ENCODE measurements at regions not wholly inside any gene's neighbourhood (a gene's known extent, or its start where the extent isn't known, plus 50 kb on each side); places are given as distances from the start of the nearest gene placed in this dataset.
A peak's percentile ranks its signal among the peaks of the same experiment; 100 is the strongest.
"Not testable (repeated sequence)": the region's sequence is repeated elsewhere in the genome, so short reads cannot be mapped to it uniquely, and the experiment has no call there.

- no peak for DNase-seq (ENCODE audit: low read depth)
Observed at GRCh38 chr20:53891306-53891894, 179.0 kb downstream of the BCAS1 start.

- peak; percentile 61 for DNase-seq (ENCODE audit: low read depth)
Observed at GRCh38 chr20:53890443-53891305, 179.7 kb downstream of the BCAS1 start.

DNA sequence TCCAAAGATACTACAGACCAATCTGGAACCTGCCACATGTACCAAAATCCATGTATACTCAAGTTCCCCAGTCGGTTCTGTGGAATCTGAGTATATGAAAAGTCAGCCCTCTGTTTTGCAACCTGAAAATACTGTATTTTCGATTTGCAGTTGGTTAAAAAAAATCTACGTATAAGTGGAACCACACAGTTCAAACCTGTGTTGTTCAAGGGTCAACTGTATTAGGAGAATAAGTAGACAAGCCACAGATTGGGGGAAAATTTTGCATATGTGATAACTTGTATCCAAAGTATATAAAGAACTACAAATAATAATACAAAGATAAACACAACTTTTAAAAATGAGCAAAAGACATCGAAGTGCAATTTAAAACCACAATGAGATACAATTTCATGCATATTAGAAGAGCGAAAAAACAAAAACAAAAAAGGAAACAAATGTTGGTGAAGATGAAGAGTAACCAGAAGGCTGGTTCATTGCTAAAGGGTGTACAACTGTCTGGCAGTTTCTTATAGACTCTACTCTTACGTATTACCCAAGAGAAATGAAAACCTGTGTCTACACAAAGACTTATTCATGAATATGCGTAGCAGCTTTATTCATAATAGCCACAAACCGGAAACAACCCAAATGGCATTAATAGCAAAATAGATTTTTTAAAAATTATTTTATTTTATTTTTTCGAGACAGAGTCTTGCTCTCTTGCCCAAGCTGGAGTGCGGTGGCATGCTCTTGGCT, 180.8 kb downstream of the BCAS1 start:
- DNase-seq (ENCODE audit: low read depth) = no peak

DNA sequence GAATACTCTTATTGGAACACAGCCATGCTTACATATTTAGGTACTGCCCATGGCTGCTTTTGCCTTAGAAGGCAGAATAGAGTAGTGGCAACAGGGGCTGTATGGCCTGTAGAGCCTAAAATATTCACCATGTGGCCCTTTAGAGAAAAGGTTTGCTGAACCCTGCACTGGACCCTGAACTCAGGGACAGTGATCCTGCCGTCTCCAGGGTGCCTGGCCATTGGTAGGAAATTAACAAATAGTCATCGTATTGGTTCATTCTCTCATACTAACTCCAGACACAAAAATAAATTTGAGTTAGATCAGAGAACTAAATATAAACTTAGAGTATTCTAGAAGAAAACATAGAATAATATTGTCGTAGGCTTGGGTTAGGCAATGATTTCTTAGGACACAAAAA, 181.4 kb downstream of the BCAS1 start:
- no peak for DNase-seq (ENCODE audit: low read depth)

GRCh38 chr20:53888510-53888909, 181.9 kb downstream of the BCAS1 start:
- no peak for DNase-seq (ENCODE audit: low read depth)

GRCh38 chr20:53887973-53888372, 182.4 kb downstream of the BCAS1 start:
- DNase-seq (ENCODE audit: low read depth) = no peak

- DNase-seq (ENCODE audit: low read depth) = peak; percentile 81
Observed at GRCh38 chr20:53884859-53885541, 185.4 kb downstream of the BCAS1 start.

DNA sequence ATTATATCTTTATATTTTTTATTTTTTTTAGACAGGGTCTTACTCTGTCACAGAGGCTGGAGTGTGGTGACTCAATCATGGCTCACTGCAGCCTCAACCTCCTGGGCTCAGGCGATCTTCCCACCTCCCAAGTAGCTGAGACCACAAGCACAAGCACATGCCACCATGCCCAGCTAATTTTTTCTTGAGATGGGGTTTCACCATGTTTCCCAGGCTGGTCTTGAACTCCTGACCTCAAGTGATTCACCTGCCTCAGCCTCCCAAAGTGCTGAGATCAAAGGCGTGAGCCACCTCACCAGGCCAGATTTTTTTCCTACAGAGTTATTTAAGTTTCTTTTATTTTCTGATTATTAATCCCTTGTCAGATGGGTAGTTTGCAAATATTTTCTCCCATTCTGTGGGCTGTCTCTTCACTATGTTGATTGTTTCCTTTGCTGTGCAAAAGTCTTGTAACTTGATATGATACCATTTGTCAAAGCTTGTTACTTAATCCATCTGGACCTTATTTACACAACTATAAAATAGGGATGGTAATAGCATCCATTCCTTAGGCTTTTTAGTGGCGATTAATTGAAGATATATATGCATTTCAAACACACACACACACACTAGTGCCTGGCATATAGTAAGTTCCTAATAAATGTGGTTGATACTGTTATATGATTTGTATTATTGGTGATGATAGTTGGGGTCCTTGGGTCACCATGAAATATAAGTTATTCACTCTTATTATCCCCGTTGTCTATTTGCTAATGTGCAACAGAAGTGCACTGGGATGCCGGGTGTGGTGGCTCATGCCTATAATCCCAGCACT, 187.1 kb downstream of the BCAS1 start:
- peak; percentile 97 for DNase-seq (ENCODE audit: low read depth)

GRCh38 chr20:53882438-53882986, 187.9 kb downstream of the BCAS1 start:
- not testable (repeated sequence) for DNase-seq (ENCODE audit: low read depth)

GRCh38 chr20:53881362-53881761, 189.0 kb downstream of the BCAS1 start:
- DNase-seq (ENCODE audit: low read depth) = no peak

DNA sequence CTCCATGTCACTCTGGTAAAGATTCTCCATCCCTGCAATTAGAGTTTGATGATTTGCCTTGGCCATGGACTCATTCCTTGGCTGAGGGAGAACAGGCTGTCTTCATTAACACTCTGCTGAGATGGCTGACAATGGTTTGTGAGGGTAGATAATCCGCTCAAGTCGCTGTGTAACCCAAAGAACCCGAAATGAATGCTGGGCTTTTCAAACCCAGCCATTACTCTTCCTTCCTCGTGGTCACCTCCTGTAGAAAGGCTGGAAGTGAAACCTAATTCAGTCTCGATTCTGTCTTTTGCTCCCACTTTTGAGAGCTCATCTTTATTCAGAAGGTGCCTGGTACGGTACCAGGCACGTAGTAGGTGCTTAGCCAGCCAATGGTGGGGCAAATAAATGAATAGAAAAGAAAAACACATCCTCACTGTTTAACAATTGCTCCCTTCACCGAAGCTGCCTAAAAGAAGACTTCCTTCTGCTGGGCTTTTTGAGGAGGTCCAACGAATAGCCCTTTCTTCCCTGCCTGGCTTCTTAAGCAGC, 190.2 kb downstream of the BCAS1 start:
- DNase-seq (ENCODE audit: low read depth) = no peak

- DNase-seq (ENCODE audit: low read depth) = no peak
Observed at GRCh38 chr20:53879048-53879684, 191.2 kb downstream of the BCAS1 start.

GRCh38 chr20:53878262-53879047, 191.9 kb downstream of the BCAS1 start:
- no peak for DNase-seq (ENCODE audit: low read depth)

- no peak for DNase-seq (ENCODE audit: low read depth)
Observed at GRCh38 chr20:53876956-53877355, 193.4 kb downstream of the BCAS1 start.

DNA sequence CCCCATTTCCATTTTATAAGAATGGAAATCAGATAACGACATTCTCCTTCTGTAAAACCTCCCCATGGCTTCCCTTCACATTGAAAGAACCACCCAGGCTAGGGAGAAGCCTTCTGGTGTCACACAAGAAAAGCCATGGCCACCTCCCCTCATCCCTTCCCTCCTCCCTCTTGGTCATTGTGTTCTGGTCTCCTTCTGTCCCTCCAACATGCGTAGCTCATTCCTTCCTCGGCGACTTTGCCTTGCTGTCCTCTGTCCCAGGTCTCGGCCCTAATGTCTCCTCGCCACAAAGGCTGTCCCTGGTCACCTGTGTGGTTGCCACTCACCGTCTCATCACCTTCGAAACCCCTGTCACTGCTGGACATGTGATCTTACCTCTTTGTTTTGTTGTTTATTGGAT, 193.9 kb downstream of the BCAS1 start:
- DNase-seq (ENCODE audit: low read depth) = no peak

DNA sequence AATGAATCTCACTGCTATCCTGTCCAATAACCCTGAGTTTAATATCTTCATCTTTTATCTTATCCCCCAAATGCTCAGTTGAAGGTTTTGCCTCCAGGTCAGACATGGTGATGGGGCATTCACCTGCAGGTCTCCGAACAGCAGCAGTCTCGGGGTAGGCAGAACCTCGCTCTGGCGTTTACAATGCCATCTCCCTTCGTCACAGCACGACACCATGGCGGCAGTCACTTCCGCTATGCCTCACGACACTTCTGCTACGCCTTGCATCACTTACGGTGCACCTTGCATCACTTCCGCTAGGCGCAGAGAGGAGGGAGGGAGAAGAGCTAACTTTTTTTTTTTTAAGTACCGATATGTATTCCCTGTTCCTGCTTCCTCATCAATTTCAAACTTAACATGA, 194.9 kb downstream of the BCAS1 start:
- DNase-seq (ENCODE audit: low read depth) = no peak

GRCh38 chr20:53874706-53875105, 195.7 kb downstream of the BCAS1 start:
- DNase-seq (ENCODE audit: low read depth) = no peak

DNA sequence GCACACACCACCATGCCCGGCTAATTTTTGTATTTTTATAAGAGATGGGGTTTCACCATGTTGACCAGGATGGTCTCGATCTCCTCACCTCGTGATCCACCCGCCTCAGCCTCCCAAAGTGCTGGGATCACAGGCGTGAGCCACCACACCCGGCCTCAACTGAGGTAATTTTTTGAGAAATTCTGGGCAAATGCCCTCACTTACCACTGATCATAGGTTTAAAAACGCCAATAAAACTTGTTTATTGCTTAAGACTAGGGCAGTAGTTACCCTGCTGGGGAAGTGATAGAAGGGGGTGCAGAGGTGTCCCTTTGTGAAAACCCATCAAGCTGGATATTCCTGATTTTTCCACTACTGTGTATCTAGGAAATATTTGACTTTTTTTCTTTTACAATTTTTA, 196.3 kb downstream of the BCAS1 start:
- DNase-seq (ENCODE audit: low read depth) = no peak

GRCh38 chr20:53873230-53873604, 197.2 kb downstream of the BCAS1 start:
- DNase-seq (ENCODE audit: low read depth) = no peak
